HL-60 (cell line): ENCODE measurements at regions not wholly inside any gene's neighbourhood (a gene's known extent, or its start where the extent isn't known, plus 50 kb on each side); places are given as distances from the start of the nearest gene placed in this dataset.

ENCODE experiments used
- DNase-seq, 2 experiments: peaks; one replicate each; pipeline ENCODE4 v3.0.0-alpha.2; 2010 to 2020; ENCODE audit warnings: low read depth in 1 of 2, low spot score in 1 of 2
- H3K27ac ChIP-seq: fragments of 250-450 bp; sonication (Bioruptor Pico); replicated peaks from 2 replicates; pipeline ENCODE4 v1.5.1; 2020; ENCODE audit warnings: mild to moderate bottlenecking, moderate library complexity
- H3K27me3 ChIP-seq: fragments of 250-450 bp; sonication (Bioruptor Pico); 2 replicates; pipeline ENCODE4 v1.5.1; 2021; ENCODE audit warnings: mild to moderate bottlenecking, moderate library complexity; ENCODE audit not compliant: insufficient read depth, poor library complexity, severe bottlenecking
- H3K4me3 ChIP-seq: replicated peaks from 2 replicates; pipeline ENCODE4 v1.5.1; 2011; ENCODE audit warnings: mild to moderate bottlenecking, control low read depth, low read length; ENCODE audit not compliant: insufficient read depth
- GABPA ChIP-seq: IDR thresholded peaks from 2 replicates; pipeline ENCODE4 v1.6.1; 2012; ENCODE audit warnings: low read depth
- POLR2AphosphoS5 ChIP-seq: IDR thresholded peaks from 2 replicates; pipeline ENCODE4 v1.6.1; 2012; ENCODE audit warnings: low read depth
- SPI1 ChIP-seq: IDR thresholded peaks from 2 replicates; pipeline ENCODE4 v1.6.1; 2012; ENCODE audit warnings: low read depth, mild to moderate bottlenecking, borderline replicate concordance
- TF ChIP-seq, protein P1 (sequence below): IDR thresholded peaks from 2 replicates; pipeline ENCODE4 v1.6.1; 2012; ENCODE audit warnings: low read depth; ENCODE audit not compliant: insufficient replicate concordance
- TF ChIP-seq, protein P2 (sequence below): IDR thresholded peaks from one replicate; pipeline ENCODE4 v1.5.1; 2011; ENCODE audit warnings: low read length, control low read depth, inconsistent platforms; ENCODE audit not compliant: insufficient read depth

GRCh38 chr13:40407567-40407966, 258.9 kb downstream of the FOXO1 start:
- Histone ChIP-seq H3K4me3 (no peak overlapping the region), H3K27ac (no peak overlapping the region), H3K27me3 (no peaks in the 10 kb centered on the region)
- DNase-seq: no peak
- TF ChIP-seq SPI1: no peak
- no peak for TF ChIP-seq POLR2AphosphoS5
- no peak for TF ChIP-seq GABPA
- TF ChIP-seq, protein P1, sequence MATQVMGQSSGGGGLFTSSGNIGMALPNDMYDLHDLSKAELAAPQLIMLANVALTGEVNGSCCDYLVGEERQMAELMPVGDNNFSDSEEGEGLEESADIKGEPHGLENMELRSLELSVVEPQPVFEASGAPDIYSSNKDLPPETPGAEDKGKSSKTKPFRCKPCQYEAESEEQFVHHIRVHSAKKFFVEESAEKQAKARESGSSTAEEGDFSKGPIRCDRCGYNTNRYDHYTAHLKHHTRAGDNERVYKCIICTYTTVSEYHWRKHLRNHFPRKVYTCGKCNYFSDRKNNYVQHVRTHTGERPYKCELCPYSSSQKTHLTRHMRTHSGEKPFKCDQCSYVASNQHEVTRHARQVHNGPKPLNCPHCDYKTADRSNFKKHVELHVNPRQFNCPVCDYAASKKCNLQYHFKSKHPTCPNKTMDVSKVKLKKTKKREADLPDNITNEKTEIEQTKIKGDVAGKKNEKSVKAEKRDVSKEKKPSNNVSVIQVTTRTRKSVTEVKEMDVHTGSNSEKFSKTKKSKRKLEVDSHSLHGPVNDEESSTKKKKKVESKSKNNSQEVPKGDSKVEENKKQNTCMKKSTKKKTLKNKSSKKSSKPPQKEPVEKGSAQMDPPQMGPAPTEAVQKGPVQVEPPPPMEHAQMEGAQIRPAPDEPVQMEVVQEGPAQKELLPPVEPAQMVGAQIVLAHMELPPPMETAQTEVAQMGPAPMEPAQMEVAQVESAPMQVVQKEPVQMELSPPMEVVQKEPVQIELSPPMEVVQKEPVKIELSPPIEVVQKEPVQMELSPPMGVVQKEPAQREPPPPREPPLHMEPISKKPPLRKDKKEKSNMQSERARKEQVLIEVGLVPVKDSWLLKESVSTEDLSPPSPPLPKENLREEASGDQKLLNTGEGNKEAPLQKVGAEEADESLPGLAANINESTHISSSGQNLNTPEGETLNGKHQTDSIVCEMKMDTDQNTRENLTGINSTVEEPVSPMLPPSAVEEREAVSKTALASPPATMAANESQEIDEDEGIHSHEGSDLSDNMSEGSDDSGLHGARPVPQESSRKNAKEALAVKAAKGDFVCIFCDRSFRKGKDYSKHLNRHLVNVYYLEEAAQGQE: no peak
- TF ChIP-seq, protein P2, sequence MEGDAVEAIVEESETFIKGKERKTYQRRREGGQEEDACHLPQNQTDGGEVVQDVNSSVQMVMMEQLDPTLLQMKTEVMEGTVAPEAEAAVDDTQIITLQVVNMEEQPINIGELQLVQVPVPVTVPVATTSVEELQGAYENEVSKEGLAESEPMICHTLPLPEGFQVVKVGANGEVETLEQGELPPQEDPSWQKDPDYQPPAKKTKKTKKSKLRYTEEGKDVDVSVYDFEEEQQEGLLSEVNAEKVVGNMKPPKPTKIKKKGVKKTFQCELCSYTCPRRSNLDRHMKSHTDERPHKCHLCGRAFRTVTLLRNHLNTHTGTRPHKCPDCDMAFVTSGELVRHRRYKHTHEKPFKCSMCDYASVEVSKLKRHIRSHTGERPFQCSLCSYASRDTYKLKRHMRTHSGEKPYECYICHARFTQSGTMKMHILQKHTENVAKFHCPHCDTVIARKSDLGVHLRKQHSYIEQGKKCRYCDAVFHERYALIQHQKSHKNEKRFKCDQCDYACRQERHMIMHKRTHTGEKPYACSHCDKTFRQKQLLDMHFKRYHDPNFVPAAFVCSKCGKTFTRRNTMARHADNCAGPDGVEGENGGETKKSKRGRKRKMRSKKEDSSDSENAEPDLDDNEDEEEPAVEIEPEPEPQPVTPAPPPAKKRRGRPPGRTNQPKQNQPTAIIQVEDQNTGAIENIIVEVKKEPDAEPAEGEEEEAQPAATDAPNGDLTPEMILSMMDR: no peak

- Histone ChIP-seq H3K27me3 (no peaks in the 10 kb centered on the region), H3K27ac (no peak overlapping the region), H3K4me3 (no peak overlapping the region)
- TF ChIP-seq, protein P1: no peak
- TF ChIP-seq GABPA: no peak
- TF ChIP-seq SPI1: no peak
- no peak for DNase-seq
Measured at GRCh38 chr13:40408602-40409001, 257.8 kb downstream of the FOXO1 start.

- DNase-seq: no peak
- Histone ChIP-seq H3K27me3 (no peaks in the 10 kb centered on the region), H3K27ac (no peak overlapping the region), H3K4me3 (no peak overlapping the region)
- TF ChIP-seq POLR2AphosphoS5: no peak
- TF ChIP-seq, protein P1: no peak
- TF ChIP-seq, protein P2: no peak
- TF ChIP-seq GABPA: no peak
- no peak for TF ChIP-seq SPI1
Measured at GRCh38 chr13:40409278-40409677, 257.2 kb downstream of the FOXO1 start.

DNA sequence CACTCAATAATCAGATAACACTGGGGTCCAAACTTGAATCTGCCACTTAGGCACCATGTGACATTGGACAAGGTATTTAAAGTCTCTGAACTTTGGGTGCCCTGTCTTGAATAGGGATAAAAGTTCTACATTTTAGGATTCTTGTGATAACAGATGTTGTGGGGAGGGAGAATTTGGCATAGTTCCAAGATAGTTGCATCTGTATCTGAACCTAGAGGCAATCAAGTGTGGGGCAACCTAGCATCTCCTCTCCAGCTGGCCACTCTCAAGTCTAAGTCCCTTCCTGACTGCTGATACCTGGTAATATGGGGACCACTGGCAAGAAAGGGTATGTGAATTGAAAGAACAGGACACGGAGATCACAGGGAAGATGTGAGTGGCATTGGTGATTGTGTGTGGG, 256.1 kb downstream of the FOXO1 start:
- Histone ChIP-seq H3K27me3 (no peaks in the 10 kb centered on the region), H3K4me3 (no peak overlapping the region), H3K27ac (no peak overlapping the region)
- no peak for DNase-seq
- TF ChIP-seq GABPA: no peak
- no peak for TF ChIP-seq POLR2AphosphoS5
- TF ChIP-seq, protein P2: no peak
- no peak for TF ChIP-seq SPI1
- TF ChIP-seq, protein P1: no peak
